Astrocyte (in vitro differentiated cells and primary cell): ENCODE measurements at regions not wholly inside any gene's neighbourhood (a gene's known extent, or its start where the extent isn't known, plus 50 kb on each side); places are given as distances from the start of the nearest gene placed in this dataset.

Experiments
- DNase-seq: peaks from one replicate; pipeline ENCODE4 v3.0.0-alpha.2; 2010; ENCODE audit warnings: low read depth
- FAIRE-seq: peaks from 2 replicates; lab custom pipeline; 2011; peaks lifted over from hg19 to GRCh38; lab: Jason Lieb, UNC
- H2AFZ ChIP-seq: 2 replicates; pipeline ENCODE4 v1.6.0; 2012; ENCODE audit warnings: low read depth, low read length, inconsistent platforms
- H3K27ac ChIP-seq: 2 replicates; pipeline ENCODE4 v1.5.1; 2011; ENCODE audit warnings: low read depth, low read length, inconsistent platforms
- H3K27me3 ChIP-seq: 2 replicates; pipeline ENCODE4 v1.6.0; 2011; ENCODE audit warnings: low read length, inconsistent platforms; ENCODE audit not compliant: insufficient read depth
- H3K36me3 ChIP-seq: 2 replicates; pipeline ENCODE4 v1.5.1; 2011; ENCODE audit warnings: low read length, inconsistent platforms; ENCODE audit not compliant: insufficient read depth
- H3K4me1 ChIP-seq: 2 replicates; pipeline ENCODE4 v1.5.1; 2011; ENCODE audit warnings: low read length, inconsistent platforms; ENCODE audit not compliant: insufficient read depth
- H3K4me2 ChIP-seq: 2 replicates; pipeline ENCODE4 v1.6.0; 2012; ENCODE audit warnings: low read length, inconsistent platforms
- H3K4me3 ChIP-seq: 2 replicates; pipeline ENCODE4 v1.5.1; 2011; ENCODE audit warnings: low read depth, mild to moderate bottlenecking, low read length, inconsistent platforms; ENCODE audit not compliant: insufficient read depth
- H3K79me2 ChIP-seq: 2 replicates; pipeline ENCODE4 v1.6.0; 2012; ENCODE audit warnings: mild to moderate bottlenecking, low read length, inconsistent platforms; ENCODE audit not compliant: insufficient read depth
- H3K9ac ChIP-seq: 2 replicates; pipeline ENCODE4 v1.6.0; 2012; ENCODE audit warnings: mild to moderate bottlenecking, low read length, inconsistent platforms
- H3K9me3 ChIP-seq: 2 replicates; pipeline ENCODE4 v1.5.1; 2012; ENCODE audit warnings: low read depth, mild to moderate bottlenecking, low read length, inconsistent platforms; ENCODE audit not compliant: insufficient read depth
- H4K20me1 ChIP-seq: 2 replicates; pipeline ENCODE4 v1.6.0; 2012; ENCODE audit warnings: low read length, inconsistent platforms; ENCODE audit not compliant: insufficient read depth
- H3K27ac Mint-ChIP-seq: one replicate; pipeline ENCODE4 v1.8.0; 2021; ENCODE audit warnings: mild to moderate bottlenecking, mixed read lengths; ENCODE audit not compliant: unreplicated experiment
- H3K27me3 Mint-ChIP-seq: one replicate; pipeline ENCODE4 v1.8.0; 2021; ENCODE audit warnings: low read depth, mixed read lengths; ENCODE audit not compliant: unreplicated experiment
- H3K36me3 Mint-ChIP-seq: one replicate; pipeline ENCODE4 v1.8.0; 2021; ENCODE audit warnings: low read depth, mixed read lengths; ENCODE audit not compliant: unreplicated experiment
- H3K4me1 Mint-ChIP-seq: one replicate; pipeline ENCODE4 v1.8.0; 2021; ENCODE audit warnings: low read depth, mixed read lengths; ENCODE audit not compliant: unreplicated experiment
- H3K4me3 Mint-ChIP-seq: one replicate; pipeline ENCODE4 v1.8.0; 2021; ENCODE audit warnings: mild to moderate bottlenecking, moderate library complexity, mixed read lengths; ENCODE audit not compliant: unreplicated experiment
- H3K9me3 Mint-ChIP-seq: one replicate; pipeline ENCODE4 v1.8.0; 2021; ENCODE audit warnings: mild to moderate bottlenecking, mixed read lengths; ENCODE audit not compliant: unreplicated experiment
- EZH2 ChIP-seq: IDR thresholded peaks from 2 replicates; pipeline ENCODE4 v1.6.1; 2012; ENCODE audit warnings: mild to moderate bottlenecking, low read length, inconsistent platforms; ENCODE audit not compliant: insufficient read depth
- TF ChIP-seq, protein P1 (sequence below): IDR thresholded peaks from 2 replicates; pipeline ENCODE4 v1.5.1; 2011; ENCODE audit warnings: low read depth, mild to moderate bottlenecking, inconsistent platforms, low read length, moderate library complexity; ENCODE audit not compliant: insufficient read depth

DNA sequence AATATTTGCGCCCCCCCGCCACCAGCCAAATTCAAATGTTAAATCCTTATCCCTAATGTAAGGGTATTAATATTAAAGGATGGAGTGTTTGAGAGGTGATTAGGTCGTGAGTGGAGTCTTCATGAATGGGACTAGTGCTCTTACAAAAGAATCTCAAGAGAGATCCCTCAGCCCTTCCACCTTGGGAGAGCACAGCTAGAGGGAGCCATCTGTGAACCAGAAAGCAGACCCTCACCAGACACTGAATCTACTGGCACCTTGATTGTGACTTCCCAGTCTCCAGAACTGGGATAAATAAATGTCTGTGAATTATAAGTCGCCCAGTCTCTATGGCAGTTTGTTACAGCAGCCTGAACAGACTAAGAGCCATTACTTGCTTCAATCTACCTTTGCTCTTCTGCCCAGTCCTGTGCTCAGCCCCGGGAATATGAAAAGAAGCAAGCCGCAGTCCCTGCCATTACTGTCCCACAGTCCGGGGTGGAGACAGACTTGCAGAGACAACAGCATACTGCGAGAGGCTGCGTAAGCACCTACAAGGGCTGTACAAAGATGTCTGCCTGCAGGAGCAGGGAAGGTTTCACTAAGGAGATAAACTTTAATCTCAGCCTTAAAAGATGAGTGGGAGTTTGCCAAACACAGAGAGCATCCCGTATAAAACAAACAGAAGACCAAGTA lies 110.7 kb upstream of the TMCO5A start:
- Histone ChIP-seq H2AFZ (peak overlapping the region; percentile 30), H3K79me2 (no peaks in the 10 kb centered on the region), H3K4me1 (peaks cover 15% of the 10 kb centered on the region), H3K9ac (peak overlapping the region; percentile 23), H3K4me2 (peak overlapping the region; percentile 64), H3K27ac (peak overlapping the region; percentile 82), H4K20me1 (no peaks in the 10 kb centered on the region), H3K27me3 (no peaks in the 10 kb centered on the region), H3K36me3 (no peaks in the 10 kb centered on the region), H3K4me3 (no peak overlapping the region), H3K9me3 (no peaks in the 10 kb centered on the region)
- DNase-seq (no peak), FAIRE-seq (no peak)
- no peaks in the 10 kb centered on the region for H3K9me3 Mint-ChIP-seq
- H3K27me3 Mint-ChIP-seq: no peaks in the 10 kb centered on the region
- H3K4me1 Mint-ChIP-seq: peaks cover 25% of the 10 kb centered on the region
- H3K27ac Mint-ChIP-seq: peak overlapping the region; percentile 85
- no peak overlapping the region for H3K4me3 Mint-ChIP-seq
- no peaks in the 10 kb centered on the region for H3K36me3 Mint-ChIP-seq
- TF ChIP-seq EZH2: no peak
- TF ChIP-seq, protein P1, sequence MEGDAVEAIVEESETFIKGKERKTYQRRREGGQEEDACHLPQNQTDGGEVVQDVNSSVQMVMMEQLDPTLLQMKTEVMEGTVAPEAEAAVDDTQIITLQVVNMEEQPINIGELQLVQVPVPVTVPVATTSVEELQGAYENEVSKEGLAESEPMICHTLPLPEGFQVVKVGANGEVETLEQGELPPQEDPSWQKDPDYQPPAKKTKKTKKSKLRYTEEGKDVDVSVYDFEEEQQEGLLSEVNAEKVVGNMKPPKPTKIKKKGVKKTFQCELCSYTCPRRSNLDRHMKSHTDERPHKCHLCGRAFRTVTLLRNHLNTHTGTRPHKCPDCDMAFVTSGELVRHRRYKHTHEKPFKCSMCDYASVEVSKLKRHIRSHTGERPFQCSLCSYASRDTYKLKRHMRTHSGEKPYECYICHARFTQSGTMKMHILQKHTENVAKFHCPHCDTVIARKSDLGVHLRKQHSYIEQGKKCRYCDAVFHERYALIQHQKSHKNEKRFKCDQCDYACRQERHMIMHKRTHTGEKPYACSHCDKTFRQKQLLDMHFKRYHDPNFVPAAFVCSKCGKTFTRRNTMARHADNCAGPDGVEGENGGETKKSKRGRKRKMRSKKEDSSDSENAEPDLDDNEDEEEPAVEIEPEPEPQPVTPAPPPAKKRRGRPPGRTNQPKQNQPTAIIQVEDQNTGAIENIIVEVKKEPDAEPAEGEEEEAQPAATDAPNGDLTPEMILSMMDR: no peak

DNA sequence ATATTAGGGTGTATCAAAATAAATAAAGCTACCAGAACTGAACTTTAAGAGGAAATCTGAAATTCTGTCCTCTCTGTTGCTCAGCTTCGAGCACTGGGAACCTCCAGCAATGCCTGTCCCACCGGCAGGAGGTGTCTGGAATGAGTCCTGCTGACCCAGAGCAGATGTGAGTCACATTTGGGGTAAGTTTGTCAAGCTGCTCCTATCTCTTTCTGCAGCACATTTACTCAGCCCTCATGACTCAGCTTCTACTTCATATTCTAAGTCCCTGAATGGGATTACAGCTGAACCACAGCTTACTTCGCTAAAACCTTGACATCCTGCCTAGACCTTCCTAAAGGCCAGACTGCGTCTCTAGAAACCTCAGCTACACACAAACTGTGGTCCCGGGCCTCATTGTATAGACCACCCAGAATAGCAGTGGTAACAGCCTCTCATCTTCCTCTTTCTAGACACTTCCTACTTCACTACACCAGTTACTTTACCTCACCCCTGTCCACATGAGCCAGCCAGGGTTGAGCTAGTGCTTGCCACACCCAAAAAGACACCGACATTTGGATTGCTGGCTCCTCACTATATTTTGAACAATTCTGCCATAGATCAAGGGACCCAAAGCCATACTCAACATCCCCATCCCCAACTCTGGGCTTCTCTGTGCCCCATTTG lies 109.6 kb upstream of the TMCO5A start:
- peak; percentile 99 for FAIRE-seq
- Mint-ChIP-seq H3K9me3 (no peaks in the 10 kb centered on the region), H3K27me3 (no peaks in the 10 kb centered on the region), H3K36me3 (no peaks in the 10 kb centered on the region), H3K4me3 (no peak overlapping the region), H3K27ac (peak overlapping the region; percentile 85), H3K4me1 (peaks cover 19% of the 10 kb centered on the region)
- DNase-seq: peak; percentile 97
- H3K36me3 ChIP-seq: no peaks in the 10 kb centered on the region
- H3K27ac ChIP-seq: peak overlapping the region; percentile 82
- no peak for TF ChIP-seq EZH2
- TF ChIP-seq, protein P1: peak; percentile 48
- no peaks in the 10 kb centered on the region for H3K27me3 ChIP-seq
- H3K9ac ChIP-seq: peak overlapping the region; percentile 42
- H3K4me3 ChIP-seq: no peak overlapping the region
- peak overlapping the region; percentile 65 for H2AFZ ChIP-seq
- peak overlapping the region; percentile 64 for H3K4me2 ChIP-seq
- no peaks in the 10 kb centered on the region for H3K79me2 ChIP-seq
- no peaks in the 10 kb centered on the region for H3K9me3 ChIP-seq
- H4K20me1 ChIP-seq: no peaks in the 10 kb centered on the region
- H3K4me1 ChIP-seq: peaks cover 15% of the 10 kb centered on the region

DNA sequence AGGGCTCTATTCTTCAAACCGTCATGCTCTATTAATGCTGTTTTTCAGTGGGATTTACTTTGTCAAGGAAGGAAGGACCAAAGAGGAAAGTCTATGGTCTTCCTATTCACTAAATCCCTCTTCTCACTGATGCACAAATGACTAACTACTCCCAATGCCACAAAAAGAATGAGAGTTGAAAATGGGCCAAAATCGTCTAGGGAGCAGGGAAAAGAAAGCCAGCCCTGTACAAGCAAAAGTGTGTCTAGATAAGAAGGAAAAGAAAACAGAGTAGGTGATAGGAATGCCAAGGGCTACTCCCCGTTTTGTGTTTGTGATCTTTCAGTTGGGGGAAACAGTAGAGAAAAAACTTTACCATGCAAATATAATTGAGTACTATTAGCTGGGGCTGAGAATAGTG lies 97.2 kb upstream of the TMCO5A start:
- H3K27ac ChIP-seq: no peak overlapping the region
- peak overlapping the region; percentile 7 for H3K4me2 ChIP-seq
- H3K27me3 ChIP-seq: no peaks in the 10 kb centered on the region
- H3K27ac Mint-ChIP-seq: no peak overlapping the region
- no peak overlapping the region for H2AFZ ChIP-seq
- no peak overlapping the region for H3K9ac ChIP-seq
- peaks cover 10% of the 10 kb centered on the region for H3K9me3 Mint-ChIP-seq
- no peak for TF ChIP-seq EZH2
- TF ChIP-seq, protein P1: no peak
- H3K27me3 Mint-ChIP-seq: no peaks in the 10 kb centered on the region
- H3K36me3 ChIP-seq: no peaks in the 10 kb centered on the region
- H3K79me2 ChIP-seq: no peaks in the 10 kb centered on the region
- H3K9me3 ChIP-seq: no peaks in the 10 kb centered on the region
- H3K4me3 Mint-ChIP-seq: no peak overlapping the region
- FAIRE-seq: no peak
- no peaks in the 10 kb centered on the region for H4K20me1 ChIP-seq
- H3K36me3 Mint-ChIP-seq: no peaks in the 10 kb centered on the region
- no peaks in the 10 kb centered on the region for H3K4me1 ChIP-seq
- H3K4me1 Mint-ChIP-seq: peaks cover 2% of the 10 kb centered on the region
- no peak overlapping the region for H3K4me3 ChIP-seq
- peak; percentile 76 for DNase-seq
